SU-DHL-6 (cell line): ENCODE measurements at regions not wholly inside any gene's neighbourhood (a gene's known extent, or its start where the extent isn't known, plus 50 kb on each side); places are given as distances from the start of the nearest gene placed in this dataset.

Experiments used
- CTCF ChIP-seq: fragments of 200-600 bp; sonication (generic); IDR thresholded peaks from one replicate; pipeline ENCODE4 v1.5.1; 2017; ENCODE audit warnings: antibody characterized with exemption, mild to moderate bottlenecking, low read length, moderate library complexity; ENCODE audit not compliant: insufficient read depth, poor library complexity, severe bottlenecking
- EZH2phosphoT487 ChIP-seq: fragments of 200-600 bp; sonication (generic), shearing (Covaris generic); conservative IDR thresholded peaks from 2 replicates; pipeline ENCODE4 v1.6.1; 2018; ENCODE audit warnings: mild to moderate bottlenecking, antibody characterized with exemption, low read length, moderate library complexity, mixed read lengths

DNA sequence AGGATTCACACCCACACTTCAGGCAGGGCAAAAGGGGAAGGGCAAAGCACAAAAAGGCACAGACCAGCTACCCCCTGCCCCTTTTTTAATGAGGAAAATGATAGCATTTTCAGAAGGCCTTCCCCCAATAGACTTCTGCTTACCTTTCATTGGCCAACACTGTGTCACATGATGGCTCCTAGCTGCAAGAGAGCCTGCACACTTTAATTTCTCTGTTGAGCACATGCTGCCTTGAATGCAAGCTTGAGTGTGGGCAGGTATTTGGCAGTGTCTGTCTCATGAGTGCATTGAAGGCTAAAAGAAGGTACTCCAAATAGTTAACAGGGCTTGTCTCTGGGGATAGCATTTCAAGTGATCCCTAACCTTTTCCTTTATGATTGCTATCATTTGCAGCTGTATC, 175.4 kb upstream of the NFE2L3 start:
- TF ChIP-seq CTCF (no peak), EZH2phosphoT487 (no peak)
